ENCODE measurements at regions not wholly inside any gene's neighbourhood (a gene's known extent, or its start where the extent isn't known, plus 50 kb on each side); places are given as distances from the start of the nearest gene placed in this dataset.

DNA sequence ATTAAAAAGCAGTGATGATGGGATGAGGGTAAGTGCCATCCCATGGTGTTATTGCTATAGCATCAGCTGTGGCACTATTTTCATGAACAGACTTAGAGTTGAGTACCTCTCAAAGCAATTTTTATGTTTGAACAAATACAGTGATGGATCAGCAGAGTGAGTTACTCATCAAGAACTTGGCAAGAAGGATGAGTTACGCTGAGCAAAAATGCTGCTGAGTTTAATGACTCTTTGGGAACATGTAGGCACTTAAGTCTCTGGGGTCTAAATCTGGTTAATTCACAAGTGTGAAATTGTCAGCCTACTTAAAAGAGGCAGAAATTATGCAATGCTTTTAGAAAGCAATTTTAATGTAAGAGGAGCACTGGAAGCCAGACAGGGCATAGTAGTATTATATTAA, 78.5 kb upstream of the AHI1 start (continued):
- TF ChIP-seq, protein P1, sequence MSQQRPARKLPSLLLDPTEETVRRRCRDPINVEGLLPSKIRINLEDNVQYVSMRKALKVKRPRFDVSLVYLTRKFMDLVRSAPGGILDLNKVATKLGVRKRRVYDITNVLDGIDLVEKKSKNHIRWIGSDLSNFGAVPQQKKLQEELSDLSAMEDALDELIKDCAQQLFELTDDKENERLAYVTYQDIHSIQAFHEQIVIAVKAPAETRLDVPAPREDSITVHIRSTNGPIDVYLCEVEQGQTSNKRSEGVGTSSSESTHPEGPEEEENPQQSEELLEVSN (IDR thresholded peaks at IDR 0.05; ENCODE audit: borderline replicate concordance, low read depth): no peak
- no peak for TF ChIP-seq RARB (CRISPR knock-in tag; IDR thresholded peaks at IDR 0.05)
- TF ChIP-seq, protein P2, sequence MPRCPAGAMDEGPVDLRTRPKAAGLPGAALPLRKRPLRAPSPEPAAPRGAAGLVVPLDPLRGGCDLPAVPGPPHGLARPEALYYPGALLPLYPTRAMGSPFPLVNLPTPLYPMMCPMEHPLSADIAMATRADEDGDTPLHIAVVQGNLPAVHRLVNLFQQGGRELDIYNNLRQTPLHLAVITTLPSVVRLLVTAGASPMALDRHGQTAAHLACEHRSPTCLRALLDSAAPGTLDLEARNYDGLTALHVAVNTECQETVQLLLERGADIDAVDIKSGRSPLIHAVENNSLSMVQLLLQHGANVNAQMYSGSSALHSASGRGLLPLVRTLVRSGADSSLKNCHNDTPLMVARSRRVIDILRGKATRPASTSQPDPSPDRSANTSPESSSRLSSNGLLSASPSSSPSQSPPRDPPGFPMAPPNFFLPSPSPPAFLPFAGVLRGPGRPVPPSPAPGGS (IDR thresholded peaks at IDR 0.05): no peak

DNA sequence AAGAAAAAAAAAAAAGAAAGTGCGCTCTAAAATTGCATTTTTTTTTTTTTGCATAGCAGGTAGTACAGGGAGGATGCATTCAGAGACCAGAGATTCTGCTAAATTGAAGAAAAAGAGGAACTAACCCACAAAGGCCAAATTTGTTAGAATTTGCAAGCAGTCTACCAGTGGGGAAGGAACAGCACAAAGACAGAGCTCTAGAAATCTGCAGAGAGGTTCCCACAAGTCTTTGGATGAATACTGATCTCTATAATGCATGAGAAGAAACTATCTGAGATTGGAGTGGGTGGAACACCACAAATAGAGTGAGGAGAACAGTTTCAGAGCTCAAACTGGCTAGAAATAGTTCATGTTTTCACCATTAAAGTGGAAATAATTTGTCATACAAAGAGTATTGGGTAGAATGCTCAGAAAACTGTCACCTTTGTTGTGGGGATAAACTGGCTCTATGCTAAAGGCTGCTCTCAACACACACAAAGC, 79.6 kb upstream of the AHI1 start:
- peaks cover 6% of the 10 kb centered on the region for H3K4me1 ChIP-seq
- POLR2A ChIA-PET: no interaction called here
- H3K4me2 ChIP-seq: no peak overlapping the region
- 84% methylated on average over 1 of the region's 1 CpG for WGBS (ENCODE audit: missing lambda C conversion rate)
- H3K9me3 ChIP-seq: no peaks in the 10 kb centered on the region
- no peak overlapping the region for H3K27ac ChIP-seq
- DNase-seq (ENCODE audit: low read depth in 1 of 2, low spot score in 1 of 2) (no peak), ATAC-seq (no peak), FAIRE-seq (no peak)
- H3K4me3 ChIP-seq: no peak overlapping the region
- CTCF ChIA-PET: no interaction called here
- TF ChIP-seq CTCF (IDR thresholded peaks at IDR 0.05) (no peak), EHF (CRISPR knock-in tag; IDR thresholded peaks at IDR 0.05) (no peak), ATOH8 (CRISPR knock-in tag; IDR thresholded peaks at IDR 0.05; ENCODE audit: low read depth) (no peak), PBX3 (IDR thresholded peaks at IDR 0.05) (no peak), CBX2 (IDR thresholded peaks at IDR 0.05; ENCODE audit: borderline replicate concordance, low read depth) (no peak), NPAS2 (CRISPR knock-in tag; IDR thresholded peaks at IDR 0.05; ENCODE audit: borderline replicate concordance) (no peak), HOXA7 (CRISPR knock-in tag; IDR thresholded peaks at IDR 0.05) (no peak), SREBF2 (IDR thresholded peaks at IDR 0.05) (no peak), EHMT2 (IDR thresholded peaks at IDR 0.05; ENCODE audit: low read depth) (no peak), POLR2AphosphoS2 (conservative IDR thresholded peaks at IDR 0.05; ENCODE audit: low read length) (no peak), JUNB (IDR thresholded peaks at IDR 0.05) (no peak), NFE2L2 (conservative IDR thresholded peaks at IDR 0.05; ENCODE audit: low read length) (no peak), SMC3 (IDR thresholded peaks at IDR 0.05) (no peak)
- TF ChIP-seq, protein P3, sequence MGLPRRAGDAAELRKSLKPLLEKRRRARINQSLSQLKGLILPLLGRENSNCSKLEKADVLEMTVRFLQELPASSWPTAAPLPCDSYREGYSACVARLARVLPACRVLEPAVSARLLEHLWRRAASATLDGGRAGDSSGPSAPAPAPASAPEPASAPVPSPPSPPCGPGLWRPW (IDR thresholded peaks at IDR 0.05): no peak
- TF ChIP-seq, protein P2 (IDR thresholded peaks at IDR 0.05): no peak
- TF ChIP-seq, protein P1 (IDR thresholded peaks at IDR 0.05; ENCODE audit: borderline replicate concordance, low read depth): no peak
